ENCODE measurements at regions not wholly inside any gene's neighbourhood (a gene's known extent, or its start where the extent isn't known, plus 50 kb on each side); places are given as distances from the start of the nearest gene placed in this dataset.
"Not testable (repeated sequence)": the region's sequence is repeated elsewhere in the genome, so short reads cannot be mapped to it uniquely, and the experiment has no call there.

- ChIA-PET CTCF (no interaction called here), POLR2A (no interaction called here)
- no peak for DNase-seq (ENCODE audit: extremely low spot score)
- no peak for TF ChIP-seq BHLHE40 (IDR thresholded peaks at IDR 0.05; ENCODE audit: borderline replicate concordance)
- no peak for TF ChIP-seq L3MBTL2 (conservative IDR thresholded peaks at IDR 0.05)
- TF ChIP-seq ARNT (IDR thresholded peaks at IDR 0.05), result no peak
- TF ChIP-seq ZNF384 (IDR thresholded peaks at IDR 0.05), result no peak
- TF ChIP-seq FOXM1 (IDR thresholded peaks at IDR 0.05; ENCODE audit: borderline replicate concordance), result no peak
- TF ChIP-seq NFRKB (IDR thresholded peaks at IDR 0.05), result no peak
- no peak for TF ChIP-seq CTBP1 (IDR thresholded peaks at IDR 0.05; ENCODE audit: borderline replicate concordance)
- no peak for TF ChIP-seq FOXA1 (IDR thresholded peaks at IDR 0.05)
- TF ChIP-seq FOXK2 (IDR thresholded peaks at IDR 0.05), result no peak
- no peak for TF ChIP-seq HDGF (IDR thresholded peaks at IDR 0.05; ENCODE audit: borderline replicate concordance)
Measured at GRCh38 chr13:65593298-65593874, 1636.8 kb downstream of the PCDH9 start.

GRCh38 chr13:65592731-65593130 is 1637.4 kb downstream of the PCDH9 start:
- no peak for DNase-seq (ENCODE audit: extremely low spot score)
- ChIA-PET CTCF (no interaction called here), POLR2A (no interaction called here)
- TF ChIP-seq FOXK2 (IDR thresholded peaks at IDR 0.05) (no peak), HDGF (IDR thresholded peaks at IDR 0.05; ENCODE audit: borderline replicate concordance) (no peak), ZNF384 (IDR thresholded peaks at IDR 0.05) (no peak), LEF1 (IDR thresholded peaks at IDR 0.05; ENCODE audit: borderline replicate concordance) (no peak), TARDBP (IDR thresholded peaks at IDR 0.05) (no peak), PKNOX1 (IDR thresholded peaks at IDR 0.05) (no peak), FOXA1 (IDR thresholded peaks at IDR 0.05) (no peak), BHLHE40 (IDR thresholded peaks at IDR 0.05; ENCODE audit: borderline replicate concordance) (no peak), NFRKB (IDR thresholded peaks at IDR 0.05) (no peak), ELF4 (IDR thresholded peaks at IDR 0.05) (no peak), FOXM1 (IDR thresholded peaks at IDR 0.05; ENCODE audit: borderline replicate concordance) (no peak), SUZ12 (IDR thresholded peaks at IDR 0.05) (no peak), SP1 (IDR thresholded peaks at IDR 0.05) (no peak), ARNT (IDR thresholded peaks at IDR 0.05) (no peak), CTBP1 (IDR thresholded peaks at IDR 0.05; ENCODE audit: borderline replicate concordance) (no peak)

GRCh38 chr13:65585346-65585745 is 1644.8 kb downstream of the PCDH9 start:
- DNase-seq (ENCODE audit: extremely low spot score), result no peak
- ChIA-PET CTCF (interaction anchor here (1.0 kb wide), 1 partner anchor 90 kb away, joined by 4 read pairs; no protein-coding TSS in a partner anchor), POLR2A (no interaction called here)
- TF ChIP-seq BHLHE40 (IDR thresholded peaks at IDR 0.05; ENCODE audit: borderline replicate concordance) (no peak), ZNF384 (IDR thresholded peaks at IDR 0.05) (no peak), NFRKB (IDR thresholded peaks at IDR 0.05) (no peak), SUZ12 (IDR thresholded peaks at IDR 0.05) (no peak), ELF4 (IDR thresholded peaks at IDR 0.05) (no peak), HDGF (IDR thresholded peaks at IDR 0.05; ENCODE audit: borderline replicate concordance) (no peak), FOXA1 (IDR thresholded peaks at IDR 0.05) (no peak), CTBP1 (IDR thresholded peaks at IDR 0.05; ENCODE audit: borderline replicate concordance) (no peak), LEF1 (IDR thresholded peaks at IDR 0.05; ENCODE audit: borderline replicate concordance) (no peak)

GRCh38 chr13:65584126-65584525 is 1646.0 kb downstream of the PCDH9 start:
- ChIA-PET CTCF (interaction anchor here (1.0 kb wide), 1 partner anchor 91 kb away, joined by 4 read pairs; no protein-coding TSS in a partner anchor), POLR2A (no interaction called here)
- no peak for DNase-seq (ENCODE audit: extremely low spot score)
- TF ChIP-seq ARNT (IDR thresholded peaks at IDR 0.05), result no peak

GRCh38 chr13:65582160-65582559 is 1648.0 kb downstream of the PCDH9 start:
- ChIA-PET POLR2A (no interaction called here), CTCF (no interaction called here)
- no peak for DNase-seq (ENCODE audit: extremely low spot score)
- no peak for TF ChIP-seq FOXA1 (IDR thresholded peaks at IDR 0.05)
- TF ChIP-seq BHLHE40 (IDR thresholded peaks at IDR 0.05; ENCODE audit: borderline replicate concordance), result no peak
- TF ChIP-seq ARNT (IDR thresholded peaks at IDR 0.05), result no peak
- no peak for TF ChIP-seq SP1 (IDR thresholded peaks at IDR 0.05)
- no peak for TF ChIP-seq CTBP1 (IDR thresholded peaks at IDR 0.05; ENCODE audit: borderline replicate concordance)

- POLR2A ChIA-PET; CTCF ChIA-PET; DNase-seq (ENCODE audit: extremely low spot score): not testable (repeated sequence)
Measured at GRCh38 chr13:65564561-65564960, 1665.6 kb downstream of the PCDH9 start.

- ChIA-PET CTCF (no interaction called here), POLR2A (no interaction called here)
- no peak for TF ChIP-seq FOXK2 (IDR thresholded peaks at IDR 0.05)
- TF ChIP-seq HDGF (IDR thresholded peaks at IDR 0.05; ENCODE audit: borderline replicate concordance), result no peak
- TF ChIP-seq TARDBP (IDR thresholded peaks at IDR 0.05), result no peak
- TF ChIP-seq ARNT (IDR thresholded peaks at IDR 0.05), result no peak
- no peak for TF ChIP-seq FOXA1 (IDR thresholded peaks at IDR 0.05)
- no peak for TF ChIP-seq L3MBTL2 (conservative IDR thresholded peaks at IDR 0.05)
- no peak for DNase-seq (ENCODE audit: extremely low spot score)
Measured at GRCh38 chr13:65562305-65562704, 1667.8 kb downstream of the PCDH9 start.

- POLR2A ChIA-PET, result no interaction called here
- CTCF ChIA-PET, result no interaction called here
Measured at GRCh38 chr13:65560936-65561335, 1669.2 kb downstream of the PCDH9 start.

More at GRCh38 chr13:65560936-65561335, 1669.2 kb downstream of the PCDH9 start:
- DNase-seq (ENCODE audit: extremely low spot score), result no peak
- TF ChIP-seq ARNT (IDR thresholded peaks at IDR 0.05) (no peak), ZNF384 (IDR thresholded peaks at IDR 0.05) (no peak), PKNOX1 (IDR thresholded peaks at IDR 0.05) (no peak), HDGF (IDR thresholded peaks at IDR 0.05; ENCODE audit: borderline replicate concordance) (no peak), CTBP1 (IDR thresholded peaks at IDR 0.05; ENCODE audit: borderline replicate concordance) (no peak), FOXA1 (IDR thresholded peaks at IDR 0.05) (no peak), BHLHE40 (IDR thresholded peaks at IDR 0.05; ENCODE audit: borderline replicate concordance) (no peak), NFRKB (IDR thresholded peaks at IDR 0.05) (no peak), ELF4 (IDR thresholded peaks at IDR 0.05) (no peak), SUZ12 (IDR thresholded peaks at IDR 0.05) (no peak), FOXM1 (IDR thresholded peaks at IDR 0.05; ENCODE audit: borderline replicate concordance) (no peak), LEF1 (IDR thresholded peaks at IDR 0.05; ENCODE audit: borderline replicate concordance) (no peak), FOXK2 (IDR thresholded peaks at IDR 0.05) (no peak), SP1 (IDR thresholded peaks at IDR 0.05) (no peak), L3MBTL2 (conservative IDR thresholded peaks at IDR 0.05) (no peak)

Measured in HEK293T (cell line).